Fibroblast of lung (primary cell): ENCODE measurements at regions not wholly inside any gene's neighbourhood (a gene's known extent, or its start where the extent isn't known, plus 50 kb on each side); places are given as distances from the start of the nearest gene placed in this dataset.
A peak's percentile ranks its signal among the peaks of the same experiment; 100 is the strongest.

Source experiments
- DNase-seq, 2 donors: peaks; one replicate each; pipeline versions ENCODE4 v3.0.0 to v3.0.0-alpha.2; 2010; ENCODE audit warnings: low read depth in 2 of 2
- H2AFZ ChIP-seq: 2 replicates; pipeline ENCODE4 v1.5.1; 2012; ENCODE audit warnings: low read length, control low read depth, inconsistent platforms
- H3K27ac ChIP-seq: 2 replicates; pipeline ENCODE4 v1.5.1; 2011; ENCODE audit warnings: low read length, control low read depth; ENCODE audit not compliant: insufficient read depth
- H3K27me3 ChIP-seq: 2 replicates; pipeline ENCODE4 v1.5.1; 2011; ENCODE audit warnings: mild to moderate bottlenecking, low read length; ENCODE audit not compliant: control insufficient read depth, insufficient read depth
- H3K36me3 ChIP-seq: 2 replicates; pipeline ENCODE4 v1.5.1; 2011; ENCODE audit warnings: low read length; ENCODE audit not compliant: control insufficient read depth, insufficient read depth
- H3K4me1 ChIP-seq: 2 replicates; pipeline ENCODE4 v1.5.1; 2011; ENCODE audit warnings: low read length; ENCODE audit not compliant: control insufficient read depth, insufficient read depth; ENCODE audit errors: extremely low read depth
- H3K4me2 ChIP-seq: 2 replicates; pipeline ENCODE4 v1.5.1; 2011; ENCODE audit warnings: low read length, control low read depth; ENCODE audit not compliant: insufficient read depth; ENCODE audit errors: extremely low read depth
- H3K4me3 ChIP-seq, 4 experiments: fragments of 200-600 bp in 1 of 4; sonication (generic) in 1 of 4; replicated peaks in 1 of 4; 2 replicates each; pipeline ENCODE4 v1.5.1; 2011 to 2016; ENCODE audit warnings: low read length in 4 of 4, low read depth in 3 of 4, mild to moderate bottlenecking in 3 of 4, control low read depth in 2 of 4, inconsistent platforms in 1 of 4, mixed read lengths in 1 of 4; ENCODE audit not compliant: insufficient read depth in 1 of 4; ENCODE audit errors: control extremely low read depth in 1 of 4
- H3K79me2 ChIP-seq: 2 replicates; pipeline ENCODE4 v1.5.1; 2012; ENCODE audit warnings: mild to moderate bottlenecking, low read length, inconsistent platforms; ENCODE audit not compliant: control insufficient read depth, insufficient read depth
- H3K9ac ChIP-seq: 2 replicates; pipeline ENCODE4 v1.5.1; 2011; ENCODE audit warnings: mild to moderate bottlenecking, low read length, control low read depth; ENCODE audit not compliant: insufficient read depth
- H3K9me3 ChIP-seq: 2 replicates; pipeline ENCODE4 v1.5.1; 2012; ENCODE audit warnings: low read depth, low read length; ENCODE audit not compliant: control insufficient read depth, insufficient read depth
- H4K20me1 ChIP-seq: 2 replicates; pipeline ENCODE4 v1.5.1; 2011; ENCODE audit warnings: low read length; ENCODE audit not compliant: control insufficient read depth, insufficient read depth; ENCODE audit errors: extremely low read depth
- EZH2 ChIP-seq: IDR thresholded peaks from 2 replicates; pipeline ENCODE4 v1.5.1; 2012; ENCODE audit warnings: low read length, control low read depth, mild to moderate bottlenecking; ENCODE audit errors: missing control alignments
- TF ChIP-seq, protein P1 (sequence below), 2 donors: IDR thresholded peaks in 1 of 2; conservative IDR thresholded peaks in 1 of 2; 1 replicate in 1 of 2; 2 replicates in 1 of 2; pipeline ENCODE4 v1.5.1; 2011 to 2012; ENCODE audit warnings: low read length in 2 of 2, control low read depth in 1 of 2, inconsistent platforms in 1 of 2, low read depth in 1 of 2, mild to moderate bottlenecking in 1 of 2

DNA sequence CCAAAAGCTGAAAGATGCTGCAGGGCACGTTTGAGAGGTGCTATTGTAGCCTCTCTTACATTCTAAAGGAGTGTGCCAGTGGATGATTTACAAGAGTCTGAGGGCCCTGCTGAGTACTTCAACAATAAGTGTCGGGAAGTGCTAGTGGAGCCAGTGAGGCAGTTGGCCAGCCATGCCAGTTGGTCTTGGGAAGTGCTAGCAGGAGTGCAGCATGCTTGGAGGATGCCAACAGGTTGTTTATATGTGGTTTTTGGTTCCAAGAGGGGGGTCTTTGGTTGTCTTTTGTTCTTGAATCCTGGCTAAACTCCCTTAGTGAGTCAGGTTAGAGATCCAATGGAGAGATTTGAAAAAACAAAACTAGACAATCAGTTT, 335.3 kb downstream of the PABPC4L start:
- H3K27ac ChIP-seq: peak overlapping the region; percentile 55
- H3K79me2 ChIP-seq: no peaks in the 10 kb centered on the region
- no peak overlapping the region for H3K9ac ChIP-seq
- no peaks in the 10 kb centered on the region for H4K20me1 ChIP-seq
- H3K27me3 ChIP-seq: no peaks in the 10 kb centered on the region
- no peak overlapping the region for H2AFZ ChIP-seq
- H3K9me3 ChIP-seq: no peaks in the 10 kb centered on the region
- H3K4me1 ChIP-seq: peaks cover 6% of the 10 kb centered on the region
- H3K4me3 ChIP-seq: no peak overlapping the region
- TF ChIP-seq, protein P1, sequence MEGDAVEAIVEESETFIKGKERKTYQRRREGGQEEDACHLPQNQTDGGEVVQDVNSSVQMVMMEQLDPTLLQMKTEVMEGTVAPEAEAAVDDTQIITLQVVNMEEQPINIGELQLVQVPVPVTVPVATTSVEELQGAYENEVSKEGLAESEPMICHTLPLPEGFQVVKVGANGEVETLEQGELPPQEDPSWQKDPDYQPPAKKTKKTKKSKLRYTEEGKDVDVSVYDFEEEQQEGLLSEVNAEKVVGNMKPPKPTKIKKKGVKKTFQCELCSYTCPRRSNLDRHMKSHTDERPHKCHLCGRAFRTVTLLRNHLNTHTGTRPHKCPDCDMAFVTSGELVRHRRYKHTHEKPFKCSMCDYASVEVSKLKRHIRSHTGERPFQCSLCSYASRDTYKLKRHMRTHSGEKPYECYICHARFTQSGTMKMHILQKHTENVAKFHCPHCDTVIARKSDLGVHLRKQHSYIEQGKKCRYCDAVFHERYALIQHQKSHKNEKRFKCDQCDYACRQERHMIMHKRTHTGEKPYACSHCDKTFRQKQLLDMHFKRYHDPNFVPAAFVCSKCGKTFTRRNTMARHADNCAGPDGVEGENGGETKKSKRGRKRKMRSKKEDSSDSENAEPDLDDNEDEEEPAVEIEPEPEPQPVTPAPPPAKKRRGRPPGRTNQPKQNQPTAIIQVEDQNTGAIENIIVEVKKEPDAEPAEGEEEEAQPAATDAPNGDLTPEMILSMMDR (conservative IDR thresholded peaks at IDR 0.05 in 1 of 2, IDR thresholded peaks at IDR 0.05 in 1 of 2; ENCODE audit: low read depth in 1 of 2, low read length in 2 of 2): no peak
- TF ChIP-seq EZH2: no peak
- peak overlapping the region; percentile 52 for H3K4me2 ChIP-seq
- peak; percentile 28 to 91 for DNase-seq
- H3K36me3 ChIP-seq: no peaks in the 10 kb centered on the region

DNA sequence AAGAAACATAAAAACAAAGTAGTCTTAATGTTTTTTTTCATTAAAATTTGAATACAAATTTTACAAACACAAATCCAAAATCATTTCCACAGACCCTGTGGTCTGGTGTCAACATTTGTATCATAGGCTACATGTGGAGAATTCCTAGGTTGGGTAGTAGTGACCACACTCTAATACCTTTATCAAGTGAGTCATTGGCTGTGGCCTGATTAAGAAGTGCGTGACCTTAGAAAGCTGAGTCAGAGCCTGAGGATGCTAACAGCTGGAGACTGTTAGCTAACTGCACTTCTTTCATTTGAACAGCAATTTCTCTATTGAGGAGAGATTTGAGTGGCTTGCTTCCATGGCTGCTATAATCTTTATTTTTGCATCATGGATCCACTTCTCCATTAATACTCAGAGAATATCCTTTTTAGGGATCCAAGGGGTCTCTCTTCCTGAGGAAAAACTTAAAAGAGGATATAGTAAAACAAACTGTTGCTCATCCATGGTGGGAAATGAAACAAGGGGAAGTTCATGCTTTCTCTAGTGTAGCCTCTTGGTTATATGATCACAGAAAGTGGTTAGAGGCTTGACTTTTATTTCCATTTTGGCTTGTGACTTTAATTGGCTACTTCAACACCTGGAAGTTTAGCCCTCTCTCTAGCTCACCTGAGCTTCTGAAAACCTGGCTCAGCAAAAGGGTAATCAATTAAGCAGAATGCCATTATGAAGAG, 335.8 kb downstream of the PABPC4L start:
- Histone ChIP-seq H3K4me1 (peaks cover 6% of the 10 kb centered on the region), H3K9ac (no peak overlapping the region), H3K27ac (peak overlapping the region; percentile 55), H3K79me2 (no peaks in the 10 kb centered on the region), H3K4me3 (no peak overlapping the region), H3K9me3 (no peaks in the 10 kb centered on the region), H4K20me1 (no peaks in the 10 kb centered on the region), H3K4me2 (peak overlapping the region; percentile 52), H2AFZ (no peak overlapping the region), H3K36me3 (no peaks in the 10 kb centered on the region), H3K27me3 (no peaks in the 10 kb centered on the region)
- DNase-seq: peak; percentile 96 to 99
- TF ChIP-seq EZH2: no peak
- TF ChIP-seq, protein P1 (conservative IDR thresholded peaks at IDR 0.05 in 1 of 2, IDR thresholded peaks at IDR 0.05 in 1 of 2; ENCODE audit: low read depth in 1 of 2, low read length in 2 of 2): no peak

DNA sequence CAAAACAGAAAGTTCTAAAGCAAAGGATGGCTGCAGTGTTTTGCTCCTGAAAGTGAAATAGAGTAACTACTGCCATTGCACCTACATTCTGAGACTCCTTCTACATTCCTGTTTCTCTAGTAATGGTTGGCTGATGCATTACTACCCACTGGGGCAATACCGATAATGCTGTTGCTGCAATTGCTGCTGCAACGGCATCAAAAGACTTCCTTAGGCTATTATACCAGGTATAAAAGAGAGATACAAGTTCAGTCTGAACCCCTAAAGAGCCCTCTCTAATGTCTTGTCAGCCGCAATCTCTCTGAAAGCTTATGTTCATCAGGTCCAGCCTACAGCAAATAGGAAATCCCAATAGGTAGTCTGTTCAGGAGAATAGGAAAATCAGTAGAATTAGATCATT, 338.4 kb downstream of the PABPC4L start:
- H3K27ac ChIP-seq: no peak overlapping the region
- no peak overlapping the region for H3K9ac ChIP-seq
- no peaks in the 10 kb centered on the region for H3K79me2 ChIP-seq
- no peak overlapping the region for H3K4me2 ChIP-seq
- H2AFZ ChIP-seq: peak overlapping the region; percentile 41
- no peak overlapping the region for H3K4me3 ChIP-seq
- H3K4me1 ChIP-seq: peaks cover 6% of the 10 kb centered on the region
- H3K27me3 ChIP-seq: no peaks in the 10 kb centered on the region
- TF ChIP-seq EZH2: no peak
- TF ChIP-seq, protein P1 (conservative IDR thresholded peaks at IDR 0.05 in 1 of 2, IDR thresholded peaks at IDR 0.05 in 1 of 2; ENCODE audit: low read depth in 1 of 2, low read length in 2 of 2): no peak
- no peak for DNase-seq
- no peaks in the 10 kb centered on the region for H3K36me3 ChIP-seq
- H4K20me1 ChIP-seq: no peaks in the 10 kb centered on the region
- no peaks in the 10 kb centered on the region for H3K9me3 ChIP-seq
